ENCODE measurements at regions not wholly inside any gene's neighbourhood (a gene's known extent, or its start where the extent isn't known, plus 50 kb on each side); places are given as distances from the start of the nearest gene placed in this dataset.

GRCh38 chr18:43720041-43720440 lies 442.8 kb upstream of the SYT4 start:
- no peak for DNase-seq (ENCODE audit: low spot score)
- WGBS, 2 donors (ENCODE audit: extremely low coverage in 2 of 2, insufficient read length in 2 of 2, insufficient replicate concordance in 1 of 2), result no CpG with 5 or more reads among the region's 2 CpGs
- H3K9ac ChIP-seq (ENCODE audit: low read depth, low read length, poor library complexity), result no peak overlapping the region
- no peak overlapping the region for H2AFZ ChIP-seq (ENCODE audit: low read length)
- no peaks in the 10 kb centered on the region for H3K36me3 ChIP-seq (replicated peaks in 1 of 2; ENCODE audit: control insufficient read depth in 2 of 2, insufficient read depth in 2 of 2, low read length in 2 of 2)
- H2AK5ac ChIP-seq (ENCODE audit: low read depth, low read length), result no peak overlapping the region
- H3K14ac ChIP-seq (ENCODE audit: low read length), result no peak overlapping the region
- no peaks in the 10 kb centered on the region for H3K9me3 ChIP-seq (replicated peaks in 1 of 2; ENCODE audit: control insufficient read depth in 2 of 2, insufficient read depth in 1 of 2, low read depth in 1 of 2, low read length in 2 of 2)
- H2BK15ac ChIP-seq (ENCODE audit: low read length), result no peak overlapping the region
- no peak overlapping the region for H3K23ac ChIP-seq (ENCODE audit: low read depth, low read length, poor library complexity)
- no peak overlapping the region for H2BK5ac ChIP-seq (ENCODE audit: low read length)
- no peaks in the 10 kb centered on the region for H3K79me1 ChIP-seq (ENCODE audit: low read depth, low read length)
- no peak overlapping the region for H4K91ac ChIP-seq (ENCODE audit: low read depth, low read length, poor library complexity)
- no peaks in the 10 kb centered on the region for H3K4me1 ChIP-seq (ENCODE audit: control insufficient read depth in 2 of 2, insufficient read depth in 1 of 2, low read depth in 1 of 2, low read length in 2 of 2)
- no peak overlapping the region for H3K4me2 ChIP-seq (ENCODE audit: insufficient read depth, low read length, poor library complexity, severe bottlenecking)
- H3K27ac ChIP-seq (replicated peaks; ENCODE audit: low read length), result no peak overlapping the region
- no peak overlapping the region for H2BK12ac ChIP-seq (ENCODE audit: low read length)
- H4K8ac ChIP-seq (ENCODE audit: low read depth, low read length), result no peak overlapping the region
- H3K4me3 ChIP-seq (ENCODE audit: low read length in 2 of 2), result no peak overlapping the region
- H3K27me3 ChIP-seq (ENCODE audit: control insufficient read depth in 3 of 3, insufficient read depth in 3 of 3, low read depth in 1 of 3, low read length in 3 of 3), result no peaks in the 10 kb centered on the region
- H3K4ac ChIP-seq (ENCODE audit: low read length), result no peak overlapping the region
- no peak overlapping the region for H2BK120ac ChIP-seq (ENCODE audit: low read depth, low read length)
- H3K18ac ChIP-seq (ENCODE audit: low read length), result no peak overlapping the region

- Histone ChIP-seq H4K91ac (ENCODE audit: low read depth, low read length, poor library complexity) (no peak overlapping the region), H3K4me3 (ENCODE audit: low read length in 2 of 2) (no peak overlapping the region), H3K4ac (ENCODE audit: low read length) (no peak overlapping the region)
These were observed 458.3 kb upstream of the SYT4 start for GRCh38 chr18:43735570-43735969.

GRCh38 chr18:43744960-43745745 lies 467.9 kb upstream of the SYT4 start:
- H3K18ac ChIP-seq (ENCODE audit: low read length), result no peak overlapping the region
- no peak overlapping the region for H3K9ac ChIP-seq (ENCODE audit: low read depth, low read length, poor library complexity)
- no peak overlapping the region for H2AK5ac ChIP-seq (ENCODE audit: low read depth, low read length)
- no peaks in the 10 kb centered on the region for H3K27me3 ChIP-seq (ENCODE audit: control insufficient read depth in 3 of 3, insufficient read depth in 3 of 3, low read depth in 1 of 3, low read length in 3 of 3)
- no peak overlapping the region for H4K8ac ChIP-seq (ENCODE audit: low read depth, low read length)
- no peak for DNase-seq (ENCODE audit: low spot score)
- H3K4me2 ChIP-seq (ENCODE audit: insufficient read depth, low read length, poor library complexity, severe bottlenecking), result no peak overlapping the region
- no peak overlapping the region for H3K4ac ChIP-seq (ENCODE audit: low read length)
- no peak overlapping the region for H3K14ac ChIP-seq (ENCODE audit: low read length)
- H2BK120ac ChIP-seq (ENCODE audit: low read depth, low read length), result no peak overlapping the region
- no peak overlapping the region for H4K91ac ChIP-seq (ENCODE audit: low read depth, low read length, poor library complexity)
- H2AFZ ChIP-seq (ENCODE audit: low read length), result no peak overlapping the region
- H3K9me3 ChIP-seq (replicated peaks in 1 of 2; ENCODE audit: control insufficient read depth in 2 of 2, insufficient read depth in 1 of 2, low read depth in 1 of 2, low read length in 2 of 2), result peaks cover 0 to 4% of the 10 kb centered on the region in 2 donors
- WGBS, 2 donors (ENCODE audit: extremely low coverage in 2 of 2, insufficient read length in 2 of 2, insufficient replicate concordance in 1 of 2), result no CpG with 5 or more reads among the region's 2 CpGs
- H3K4me1 ChIP-seq (ENCODE audit: control insufficient read depth in 2 of 2, insufficient read depth in 1 of 2, low read depth in 1 of 2, low read length in 2 of 2), result no peaks in the 10 kb centered on the region
- no peak overlapping the region for H2BK5ac ChIP-seq (ENCODE audit: low read length)
- H3K79me1 ChIP-seq (ENCODE audit: low read depth, low read length), result no peaks in the 10 kb centered on the region
- H3K4me3 ChIP-seq (ENCODE audit: low read length in 2 of 2), result no peak overlapping the region
- no peak overlapping the region for H2BK12ac ChIP-seq (ENCODE audit: low read length)
- no peak overlapping the region for H2BK15ac ChIP-seq (ENCODE audit: low read length)
- no peaks in the 10 kb centered on the region for H3K36me3 ChIP-seq (replicated peaks in 1 of 2; ENCODE audit: control insufficient read depth in 2 of 2, insufficient read depth in 2 of 2, low read length in 2 of 2)
- H3K23ac ChIP-seq (ENCODE audit: low read depth, low read length, poor library complexity), result no peak overlapping the region
- no peak overlapping the region for H3K27ac ChIP-seq (replicated peaks; ENCODE audit: low read length)

More at GRCh38 chr18:43735570-43735969, 458.3 kb upstream of the SYT4 start:
- Histone ChIP-seq H2BK12ac (ENCODE audit: low read length) (no peak overlapping the region), H3K23ac (ENCODE audit: low read depth, low read length, poor library complexity) (no peak overlapping the region), H3K36me3 (replicated peaks in 1 of 2; ENCODE audit: control insufficient read depth in 2 of 2, insufficient read depth in 2 of 2, low read length in 2 of 2) (no peaks in the 10 kb centered on the region), H3K9ac (ENCODE audit: low read depth, low read length, poor library complexity) (no peak overlapping the region), H3K27me3 (ENCODE audit: control insufficient read depth in 3 of 3, insufficient read depth in 3 of 3, low read depth in 1 of 3, low read length in 3 of 3) (no peaks in the 10 kb centered on the region), H2BK5ac (ENCODE audit: low read length) (no peak overlapping the region), H3K27ac (replicated peaks; ENCODE audit: low read length) (no peak overlapping the region), H4K8ac (ENCODE audit: low read depth, low read length) (no peak overlapping the region), H2AK5ac (ENCODE audit: low read depth, low read length) (no peak overlapping the region), H2BK120ac (ENCODE audit: low read depth, low read length) (no peak overlapping the region), H2BK15ac (ENCODE audit: low read length) (no peak overlapping the region), H3K9me3 (replicated peaks in 1 of 2; ENCODE audit: control insufficient read depth in 2 of 2, insufficient read depth in 1 of 2, low read depth in 1 of 2, low read length in 2 of 2) (peaks cover 1 to 3% of the 10 kb centered on the region in 2 donors), H3K18ac (ENCODE audit: low read length) (no peak overlapping the region), H3K4me2 (ENCODE audit: insufficient read depth, low read length, poor library complexity, severe bottlenecking) (no peak overlapping the region), H2AFZ (ENCODE audit: low read length) (peak overlapping the region; percentile 64), H3K14ac (ENCODE audit: low read length) (no peak overlapping the region), H3K79me1 (ENCODE audit: low read depth, low read length) (no peaks in the 10 kb centered on the region), H3K4me1 (ENCODE audit: control insufficient read depth in 2 of 2, insufficient read depth in 1 of 2, low read depth in 1 of 2, low read length in 2 of 2) (no peaks in the 10 kb centered on the region)
- no CpG with 5 or more reads among the region's 2 CpGs for WGBS, 2 donors (ENCODE audit: extremely low coverage in 2 of 2, insufficient read length in 2 of 2, insufficient replicate concordance in 1 of 2)
- DNase-seq (ENCODE audit: low spot score), result no peak

- Histone ChIP-seq H3K4ac (ENCODE audit: low read length) (no peak overlapping the region), H2BK12ac (ENCODE audit: low read length) (no peak overlapping the region), H3K27ac (replicated peaks; ENCODE audit: low read length) (no peak overlapping the region), H2BK5ac (ENCODE audit: low read length) (no peak overlapping the region), H3K27me3 (ENCODE audit: control insufficient read depth in 3 of 3, insufficient read depth in 3 of 3, low read depth in 1 of 3, low read length in 3 of 3) (no peaks in the 10 kb centered on the region), H3K79me1 (ENCODE audit: low read depth, low read length) (no peaks in the 10 kb centered on the region), H3K9me3 (replicated peaks in 1 of 2; ENCODE audit: control insufficient read depth in 2 of 2, insufficient read depth in 1 of 2, low read depth in 1 of 2, low read length in 2 of 2) (no peaks in the 10 kb centered on the region), H2AK5ac (ENCODE audit: low read depth, low read length) (no peak overlapping the region), H3K9ac (ENCODE audit: low read depth, low read length, poor library complexity) (no peak overlapping the region), H3K4me2 (ENCODE audit: insufficient read depth, low read length, poor library complexity, severe bottlenecking) (no peak overlapping the region), H3K4me3 (ENCODE audit: low read length in 2 of 2) (no peak overlapping the region), H2BK120ac (ENCODE audit: low read depth, low read length) (no peak overlapping the region), H3K14ac (ENCODE audit: low read length) (no peak overlapping the region), H3K18ac (ENCODE audit: low read length) (no peak overlapping the region), H4K91ac (ENCODE audit: low read depth, low read length, poor library complexity) (no peak overlapping the region), H4K8ac (ENCODE audit: low read depth, low read length) (no peak overlapping the region), H3K23ac (ENCODE audit: low read depth, low read length, poor library complexity) (no peak overlapping the region), H2BK15ac (ENCODE audit: low read length) (no peak overlapping the region), H3K36me3 (replicated peaks in 1 of 2; ENCODE audit: control insufficient read depth in 2 of 2, insufficient read depth in 2 of 2, low read length in 2 of 2) (no peaks in the 10 kb centered on the region), H2AFZ (ENCODE audit: low read length) (no peak overlapping the region), H3K4me1 (ENCODE audit: control insufficient read depth in 2 of 2, insufficient read depth in 1 of 2, low read depth in 1 of 2, low read length in 2 of 2) (no peaks in the 10 kb centered on the region)
- DNase-seq (ENCODE audit: low spot score), result no peak
These were observed 473.9 kb upstream of the SYT4 start for GRCh38 chr18:43751203-43751602.
